ENCODE measurements at regions not wholly inside any gene's neighbourhood (a gene's known extent, or its start where the extent isn't known, plus 50 kb on each side); places are given as distances from the start of the nearest gene placed in this dataset.

- DNase-seq (no peak), ATAC-seq (peak; percentile 16 to 62 (median 49))
- WGBS (ENCODE audit: insufficient coverage, low coverage, low lambda C conversion rate, missing lambda C conversion rate) = 17% methylated on average over 2 of the region's 2 CpGs
- no peaks in the 10 kb centered on the region for H3K36me3 ChIP-seq
- no peak for TF ChIP-seq POLR2A (IDR thresholded peaks at IDR 0.05)
- TF ChIP-seq, protein P1, sequence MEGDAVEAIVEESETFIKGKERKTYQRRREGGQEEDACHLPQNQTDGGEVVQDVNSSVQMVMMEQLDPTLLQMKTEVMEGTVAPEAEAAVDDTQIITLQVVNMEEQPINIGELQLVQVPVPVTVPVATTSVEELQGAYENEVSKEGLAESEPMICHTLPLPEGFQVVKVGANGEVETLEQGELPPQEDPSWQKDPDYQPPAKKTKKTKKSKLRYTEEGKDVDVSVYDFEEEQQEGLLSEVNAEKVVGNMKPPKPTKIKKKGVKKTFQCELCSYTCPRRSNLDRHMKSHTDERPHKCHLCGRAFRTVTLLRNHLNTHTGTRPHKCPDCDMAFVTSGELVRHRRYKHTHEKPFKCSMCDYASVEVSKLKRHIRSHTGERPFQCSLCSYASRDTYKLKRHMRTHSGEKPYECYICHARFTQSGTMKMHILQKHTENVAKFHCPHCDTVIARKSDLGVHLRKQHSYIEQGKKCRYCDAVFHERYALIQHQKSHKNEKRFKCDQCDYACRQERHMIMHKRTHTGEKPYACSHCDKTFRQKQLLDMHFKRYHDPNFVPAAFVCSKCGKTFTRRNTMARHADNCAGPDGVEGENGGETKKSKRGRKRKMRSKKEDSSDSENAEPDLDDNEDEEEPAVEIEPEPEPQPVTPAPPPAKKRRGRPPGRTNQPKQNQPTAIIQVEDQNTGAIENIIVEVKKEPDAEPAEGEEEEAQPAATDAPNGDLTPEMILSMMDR (IDR thresholded peaks at IDR 0.05) = no peak
- H3K9me3 ChIP-seq = no peaks in the 10 kb centered on the region
- H3K4me1 ChIP-seq = no peaks in the 10 kb centered on the region
- no peaks in the 10 kb centered on the region for H3K27me3 ChIP-seq
- intact Hi-C loops (cut with DNase I) = no loop called here
- H3K27ac ChIP-seq = no peak overlapping the region
- H3K4me3 ChIP-seq = no peak overlapping the region
These were observed 401.4 kb upstream of the POU3F3 start for GRCh38 chr2:104452558-104452957.

DNA sequence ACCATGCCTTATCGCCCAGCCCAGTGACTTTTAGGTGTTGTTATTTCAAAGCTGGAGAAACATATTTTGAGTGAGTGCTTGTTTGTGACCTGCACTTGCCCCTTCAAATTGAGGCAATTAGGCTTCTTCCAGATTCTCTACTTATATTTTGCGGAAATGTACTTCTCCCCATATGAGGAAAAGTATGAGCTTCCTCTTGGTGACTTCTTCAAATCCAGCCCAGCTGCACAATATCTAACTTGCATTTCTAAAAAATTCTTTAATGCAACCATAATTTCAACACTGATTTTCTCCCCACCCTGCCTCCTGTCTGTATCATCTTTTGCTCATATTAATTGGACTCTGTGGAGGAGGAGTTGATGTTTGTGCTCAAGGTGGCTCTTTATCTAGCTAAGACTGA lies 391.2 kb upstream of the POU3F3 start:
- TF ChIP-seq, protein P1 (IDR thresholded peaks at IDR 0.05) = no peak
- TF ChIP-seq POLR2A (IDR thresholded peaks at IDR 0.05) = no peak
- DNase-seq = no peak
- H3K9me3 ChIP-seq = no peaks in the 10 kb centered on the region
- H3K27me3 ChIP-seq = no peaks in the 10 kb centered on the region
- ATAC-seq = no peak
- H3K27ac ChIP-seq = no peak overlapping the region
- H3K36me3 ChIP-seq = no peaks in the 10 kb centered on the region
- 86% methylated on average over 2 of the region's 2 CpGs for WGBS (ENCODE audit: insufficient coverage, low coverage, low lambda C conversion rate, missing lambda C conversion rate)
- H3K4me3 ChIP-seq = no peak overlapping the region
- intact Hi-C loops (cut with DNase I) = no loop called here
- no peaks in the 10 kb centered on the region for H3K4me1 ChIP-seq

GRCh38 chr2:104465981-104466380 lies 387.9 kb upstream of the POU3F3 start:
- DNase-seq (no peak), ATAC-seq (no peak)
- Histone ChIP-seq H3K4me1 (no peaks in the 10 kb centered on the region), H3K9me3 (no peaks in the 10 kb centered on the region), H3K27ac (no peak overlapping the region), H3K36me3 (no peaks in the 10 kb centered on the region), H3K4me3 (no peak overlapping the region), H3K27me3 (no peaks in the 10 kb centered on the region)
- 45% methylated on average over 4 of the region's 4 CpGs for WGBS (ENCODE audit: insufficient coverage, low coverage, low lambda C conversion rate, missing lambda C conversion rate)
- TF ChIP-seq, protein P1 (IDR thresholded peaks at IDR 0.05) = no peak
- TF ChIP-seq POLR2A (IDR thresholded peaks at IDR 0.05) = no peak
- intact Hi-C loops (cut with DNase I) = no loop called here

DNA sequence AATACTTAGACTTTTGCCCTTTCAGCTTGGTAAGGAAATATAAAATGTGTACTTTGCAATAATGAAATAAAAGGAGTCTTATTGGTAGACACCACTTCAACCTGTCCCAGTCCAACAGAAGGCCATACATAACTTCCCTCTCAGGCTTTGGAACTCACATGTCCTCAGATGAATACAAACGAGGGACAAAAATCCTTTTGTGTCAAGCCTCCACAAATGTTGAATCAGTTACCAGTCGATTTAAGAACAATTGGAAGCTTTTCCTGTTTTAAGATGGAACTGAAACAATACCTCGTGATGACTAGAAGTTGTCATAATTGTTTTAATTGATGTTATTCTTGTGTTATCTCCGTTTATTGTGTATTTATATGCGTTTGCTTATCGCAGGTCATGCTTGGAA lies 385.1 kb upstream of the POU3F3 start:
- Histone ChIP-seq H3K27me3 (no peaks in the 10 kb centered on the region), H3K9me3 (no peaks in the 10 kb centered on the region), H3K36me3 (no peaks in the 10 kb centered on the region), H3K4me3 (no peak overlapping the region), H3K27ac (no peak overlapping the region), H3K4me1 (no peaks in the 10 kb centered on the region)
- intact Hi-C loops (cut with DNase I) = no loop called here
- DNase-seq = no peak
- WGBS (ENCODE audit: insufficient coverage, low coverage, low lambda C conversion rate, missing lambda C conversion rate) = 61% methylated on average over 6 of the region's 6 CpGs
- ATAC-seq = no peak
- TF ChIP-seq, protein P1 (IDR thresholded peaks at IDR 0.05) = no peak
- TF ChIP-seq POLR2A (IDR thresholded peaks at IDR 0.05) = no peak

DNA sequence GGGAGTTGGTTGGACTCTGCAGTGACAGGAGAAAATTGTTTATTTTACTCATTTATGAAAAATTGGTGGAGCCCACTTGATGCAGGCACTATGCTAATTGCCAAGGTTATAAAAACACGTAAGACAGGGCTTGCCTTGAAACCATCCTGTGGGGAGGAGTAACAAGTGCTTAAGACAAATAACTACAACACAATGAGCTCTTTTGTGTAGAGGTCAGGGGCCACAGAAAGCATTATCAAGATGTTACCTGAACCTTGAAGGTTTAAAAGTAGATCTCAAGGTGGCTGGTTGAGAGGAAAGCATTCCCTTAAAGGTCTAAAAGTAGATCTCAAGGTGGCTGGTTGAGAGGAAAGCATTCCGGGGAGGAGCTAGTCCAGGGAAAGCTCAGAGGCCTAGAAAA lies 381.8 kb upstream of the POU3F3 start:
- no peaks in the 10 kb centered on the region for H3K36me3 ChIP-seq
- no peaks in the 10 kb centered on the region for H3K27me3 ChIP-seq
- TF ChIP-seq, protein P1 (IDR thresholded peaks at IDR 0.05) = no peak
- TF ChIP-seq POLR2A (IDR thresholded peaks at IDR 0.05) = no peak
- no peak for DNase-seq
- WGBS (ENCODE audit: insufficient coverage, low coverage, low lambda C conversion rate, missing lambda C conversion rate) = 88% methylated on average over 2 of the region's 2 CpGs
- no peak overlapping the region for H3K27ac ChIP-seq
- intact Hi-C loops (cut with DNase I) = no loop called here
- H3K9me3 ChIP-seq = no peaks in the 10 kb centered on the region
- H3K4me1 ChIP-seq = peaks cover 0 to 8% (median 0%) of the 10 kb centered on the region in 4 donors
- H3K4me3 ChIP-seq = no peak overlapping the region
- no peak for ATAC-seq
